Heart left ventricle (tissue), 16 donors: ENCODE measurements at regions not wholly inside any gene's neighbourhood (a gene's known extent, or its start where the extent isn't known, plus 50 kb on each side); places are given as distances from the start of the nearest gene placed in this dataset.

Experiments
- ATAC-seq, 4 donors: fragments of 200-7000 bp; cut with Tn5 transposase; one replicate each; pipeline ENCODE4 v1.9.1; 2020 to 2022; ENCODE audit warnings: moderate library complexity in 4 of 4, mild to moderate bottlenecking in 3 of 4, moderate number of reproducible peaks in 1 of 4
- DNase-seq, 5 donors: peaks; one replicate each; pipeline ENCODE4 v3.0.0-alpha.2; 2020
- H3K27ac ChIP-seq, 12 donors: fragments of 200-600 bp; sonication (generic) in 4 of 12; one replicate each; pipeline versions ENCODE4 v1.5.0 to v1.8.0; 2016 to 2022; ENCODE audit warnings: mild to moderate bottlenecking in 2 of 12
- H3K27me3 ChIP-seq, 9 donors: fragments of 200-600 bp; sonication (generic) in 2 of 9; one replicate each; pipeline versions ENCODE4 v1.5.1 to v1.8.0; 2016 to 2022; ENCODE audit warnings: mild to moderate bottlenecking in 3 of 9
- H3K36me3 ChIP-seq, 9 donors: fragments of 200-600 bp; sonication (generic) in 2 of 9; one replicate each; pipeline versions ENCODE4 v1.5.0 to v1.8.0; 2018 to 2022; ENCODE audit warnings: mild to moderate bottlenecking in 2 of 9
- H3K4me1 ChIP-seq, 12 donors: fragments of 200-600 bp; sonication (generic) in 4 of 12; one replicate each; pipeline versions ENCODE4 v1.5.0 to v1.8.0; 2016 to 2022; ENCODE audit warnings: mild to moderate bottlenecking in 3 of 12
- H3K4me3 ChIP-seq, 12 donors: fragments of 200-600 bp; sonication (generic) in 4 of 12; one replicate each; pipeline versions ENCODE4 v1.5.0 to v1.8.0; 2017 to 2022; ENCODE audit warnings: mild to moderate bottlenecking in 9 of 12, moderate library complexity in 4 of 12
- H3K9me3 ChIP-seq, 12 donors: fragments of 200-600 bp; sonication (generic) in 4 of 12; one replicate each; pipeline versions ENCODE4 v1.5.0 to v1.8.0; 2016 to 2022; ENCODE audit warnings: mild to moderate bottlenecking in 1 of 12
- POLR2A ChIP-seq, 2 donors: fragments of 450-650 bp; IDR thresholded peaks; one replicate each; pipeline ENCODE4 v1.6.1; 2017; ENCODE audit warnings: antibody characterized with exemption in 2 of 2, mild to moderate bottlenecking in 2 of 2, moderate library complexity in 2 of 2
- WGBS, 4 donors: extraction: QIAGEN DNeasy Blood & Tissue Kit in 2 of 4; methylation state at CpG; one replicate each; pipeline versions ENCODE4 v1.1.5 to v1.1.7; 2013 to 2018; 5-methylcytosine and 5-hydroxymethylcytosine counted together
- intact Hi-C, 10 donors: fragments of 100-400 bp; cut with DNase I; formaldehyde crosslinking; loops; one replicate each; pipeline versions ENCODE4 v1.11.1 to v1.14.2; 2022
- TF ChIP-seq, protein P1 (sequence below), 12 donors: fragments of 200-600 bp; sonication (generic) in 4 of 12; IDR thresholded peaks; one replicate each; pipeline versions ENCODE4 v1.5.0 to v1.8.0; 2018 to 2022; ENCODE audit warnings: antibody characterized with exemption in 12 of 12, mild to moderate bottlenecking in 5 of 12
- donor health status: ischemic (EF 13 %, LVEDD 7.1; RV severe dilation, severe dysfunction).
- donor health status: healthy with polysubstance abuse.
- donor health status: DM: no; HTN: yes; CAD: no.
- donor health status: DM: no; HTN: no; CAD: no.
- donor health status: ischemic (EF 25% LVEDD 6.9; RV normal size, moderate dysfunction).
- donor health status: ischemic (EF 25% LVEDD 5.7; RV mildly dilated, moderate dysfunction).
- donor health status: healthy.
- donor health status: DM: yes; HTN: yes; CAD: no.
- donor health status: ischemic (EF 35%, LVEDD 5.7; RV mildly dilated, moderate dysfunction).
- donor health status: nonischemic (EF 11% LVEDD 7.7; RV severe dilation, severe dysfunction).
- donor health status: DM: yes; HTN: yes; CAD: no.
- donor health status: PGD.
- donor health status: ischemic (EF 29% LVEDD 5.4; RV normal size, mild dysfunction).
- donor health status: nonischemic (EF 23%, LVEDD 6.1; RV moderate dilation, normal function).

DNA sequence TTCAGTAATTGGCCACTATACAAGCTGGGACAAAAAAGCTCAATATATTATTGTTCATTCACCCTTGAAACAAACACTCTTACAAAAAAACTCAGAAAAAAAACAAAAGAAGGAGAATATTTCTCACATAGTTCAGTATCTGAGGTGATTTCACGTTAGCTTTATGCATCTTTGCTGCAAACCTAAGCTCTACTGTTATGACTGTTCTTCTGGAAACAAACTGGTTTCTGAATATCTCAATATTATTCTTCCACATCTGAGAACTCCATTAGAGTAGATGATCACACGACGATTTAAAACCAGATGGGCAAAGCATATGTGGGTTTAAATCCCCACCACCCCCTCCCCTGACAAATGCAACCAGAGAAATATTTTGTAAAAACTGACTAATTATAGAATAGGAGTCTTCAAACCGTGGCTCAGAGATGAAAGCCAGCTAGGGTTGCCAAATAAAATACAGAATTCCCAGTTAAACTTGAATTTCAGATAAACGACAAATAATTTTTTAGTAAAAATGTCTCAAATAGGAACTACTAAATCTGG lies 182.0 kb upstream of the FAM241A start:
- TF ChIP-seq POLR2A (IDR thresholded peaks at IDR 0.05): no peak
- TF ChIP-seq, protein P1, sequence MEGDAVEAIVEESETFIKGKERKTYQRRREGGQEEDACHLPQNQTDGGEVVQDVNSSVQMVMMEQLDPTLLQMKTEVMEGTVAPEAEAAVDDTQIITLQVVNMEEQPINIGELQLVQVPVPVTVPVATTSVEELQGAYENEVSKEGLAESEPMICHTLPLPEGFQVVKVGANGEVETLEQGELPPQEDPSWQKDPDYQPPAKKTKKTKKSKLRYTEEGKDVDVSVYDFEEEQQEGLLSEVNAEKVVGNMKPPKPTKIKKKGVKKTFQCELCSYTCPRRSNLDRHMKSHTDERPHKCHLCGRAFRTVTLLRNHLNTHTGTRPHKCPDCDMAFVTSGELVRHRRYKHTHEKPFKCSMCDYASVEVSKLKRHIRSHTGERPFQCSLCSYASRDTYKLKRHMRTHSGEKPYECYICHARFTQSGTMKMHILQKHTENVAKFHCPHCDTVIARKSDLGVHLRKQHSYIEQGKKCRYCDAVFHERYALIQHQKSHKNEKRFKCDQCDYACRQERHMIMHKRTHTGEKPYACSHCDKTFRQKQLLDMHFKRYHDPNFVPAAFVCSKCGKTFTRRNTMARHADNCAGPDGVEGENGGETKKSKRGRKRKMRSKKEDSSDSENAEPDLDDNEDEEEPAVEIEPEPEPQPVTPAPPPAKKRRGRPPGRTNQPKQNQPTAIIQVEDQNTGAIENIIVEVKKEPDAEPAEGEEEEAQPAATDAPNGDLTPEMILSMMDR (IDR thresholded peaks at IDR 0.05): no peak
- Histone ChIP-seq H3K36me3 (no peaks in the 10 kb centered on the region), H3K27me3 (no peaks in the 10 kb centered on the region), H3K4me1 (no peaks in the 10 kb centered on the region), H3K4me3 (no peak overlapping the region), H3K27ac (no peak overlapping the region), H3K9me3 (peaks cover 0 to 6% (median 0%) of the 10 kb centered on the region in 12 donors)
- WGBS, 4 donors: 58 to 71% (median 70%) methylated on average over 5 of the region's 5 CpGs
- intact Hi-C loops: no loop called here
- DNase-seq (no peak), ATAC-seq (no peak)

DNA sequence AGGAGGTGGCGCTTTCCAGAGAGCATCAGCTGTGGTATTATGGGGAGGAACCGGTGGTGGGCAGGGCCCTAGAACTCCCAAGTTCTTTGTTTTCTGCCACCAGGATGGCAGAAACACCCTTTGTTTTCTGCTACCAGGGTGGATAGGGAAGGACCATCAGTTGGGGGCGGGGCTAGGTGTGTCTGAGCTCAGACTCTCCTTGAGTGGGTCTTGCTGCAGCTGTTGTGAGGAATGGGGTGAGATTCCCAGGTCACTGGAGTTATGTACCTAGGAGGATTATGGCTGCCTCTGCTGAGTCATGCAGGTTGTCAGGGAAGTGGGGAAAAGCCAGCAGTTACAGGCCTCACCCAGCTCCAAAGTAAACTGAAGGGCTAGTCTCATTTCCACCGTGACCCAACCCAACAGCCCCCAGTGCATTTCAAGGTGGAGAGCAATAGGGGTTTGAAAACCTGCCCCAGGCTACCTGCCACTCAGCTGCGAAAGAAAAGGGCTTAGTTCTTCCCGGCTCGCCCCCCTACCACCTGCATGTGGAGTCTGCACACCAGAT lies 167.8 kb upstream of the FAM241A start:
- intact Hi-C loops: no loop called here
- WGBS, 4 donors: 82 to 92% (median 85%) methylated on average over 6 to 7 of the region's 7 CpGs

DNA sequence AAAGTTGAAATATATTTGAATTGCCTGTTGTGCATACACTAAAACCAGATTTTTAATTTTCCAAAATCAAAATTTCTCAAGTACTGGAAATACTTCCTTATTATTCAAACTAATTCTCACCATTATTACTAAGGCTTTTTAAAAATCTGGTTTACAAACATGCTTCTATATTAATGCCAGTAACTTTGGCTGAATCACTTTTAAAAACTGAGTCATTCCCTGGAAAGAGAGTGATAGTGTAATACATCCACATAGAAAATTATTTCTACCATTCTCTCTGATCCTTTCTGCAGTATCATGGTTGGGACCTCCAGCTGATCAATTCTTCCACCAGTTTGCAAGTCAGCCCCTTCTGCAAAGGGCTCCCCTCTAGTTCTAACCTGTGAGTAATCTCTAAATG lies 165.3 kb upstream of the FAM241A start:
- TF ChIP-seq, protein P1 (IDR thresholded peaks at IDR 0.05): no peak
- TF ChIP-seq POLR2A (IDR thresholded peaks at IDR 0.05): no peak
- no peak overlapping the region for H3K4me3 ChIP-seq
- ATAC-seq: no peak
- H3K9me3 ChIP-seq: peaks cover 0 to 12% (median 0%) of the 10 kb centered on the region in 12 donors
- H3K27me3 ChIP-seq: peaks cover 0 to 6% (median 3%) of the 10 kb centered on the region in 9 donors
- no peak overlapping the region for H3K27ac ChIP-seq
- H3K4me1 ChIP-seq: no peaks in the 10 kb centered on the region
- H3K36me3 ChIP-seq: no peaks in the 10 kb centered on the region
- no peak for DNase-seq
- intact Hi-C loops: no loop called here

More for the DNA sequence above, 167.8 kb upstream of the FAM241A start:
- Histone ChIP-seq H3K4me3 (no peak overlapping the region), H3K27me3 (peaks cover 0 to 4% (median 0%) of the 10 kb centered on the region in 9 donors), H3K9me3 (peaks cover 0 to 12% (median 0%) of the 10 kb centered on the region in 12 donors), H3K4me1 (no peaks in the 10 kb centered on the region), H3K27ac (no peak overlapping the region), H3K36me3 (no peaks in the 10 kb centered on the region)
- DNase-seq (no peak), ATAC-seq (no peak)
- no peak for TF ChIP-seq POLR2A (IDR thresholded peaks at IDR 0.05)
- TF ChIP-seq, protein P1 (IDR thresholded peaks at IDR 0.05): no peak

DNA sequence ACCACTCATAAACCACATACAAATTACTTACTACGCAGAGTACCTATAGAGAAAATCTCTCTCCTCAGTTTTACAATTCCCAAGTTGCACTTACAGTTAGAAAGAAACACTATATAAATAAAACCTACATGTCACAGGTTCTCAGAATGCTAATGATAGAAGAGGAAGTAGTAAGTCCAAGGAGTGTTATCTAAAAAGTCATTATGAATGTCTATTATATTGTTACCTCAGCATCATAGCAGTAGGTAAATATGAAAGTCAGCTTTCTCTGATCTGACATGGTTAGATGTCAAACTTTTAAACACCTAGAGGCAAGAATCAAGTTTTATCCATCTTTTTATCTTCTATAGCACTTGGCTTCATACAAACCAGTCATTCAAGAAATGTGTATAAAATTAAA lies 163.2 kb upstream of the FAM241A start:
- ATAC-seq: no peak
- TF ChIP-seq, protein P1 (IDR thresholded peaks at IDR 0.05): no peak
- TF ChIP-seq POLR2A (IDR thresholded peaks at IDR 0.05): no peak
- intact Hi-C loops: no loop called here
- no peak overlapping the region for H3K4me3 ChIP-seq
- 94 to 100% (median 97%) methylated on average over 1 of the region's 1 CpG for WGBS, 4 donors
- no peaks in the 10 kb centered on the region for H3K36me3 ChIP-seq
- H3K27me3 ChIP-seq: peaks cover 0 to 19% (median 4%) of the 10 kb centered on the region in 9 donors
- no peaks in the 10 kb centered on the region for H3K4me1 ChIP-seq
- DNase-seq: no peak
- no peak overlapping the region for H3K27ac ChIP-seq
- H3K9me3 ChIP-seq: no peaks in the 10 kb centered on the region
